Thymus (tissue), 11 donors: ENCODE measurements at regions not wholly inside any gene's neighbourhood (a gene's known extent, or its start where the extent isn't known, plus 50 kb on each side); places are given as distances from the start of the nearest gene placed in this dataset.

ENCODE experiments used
- DNase-seq, 9 donors: peaks; one replicate each; pipeline ENCODE4 v3.0.0-alpha.2; 2013; ENCODE audit warnings: low spot score in 9 of 9, low read depth in 6 of 9, missing footprints in 1 of 9
- H3K27ac ChIP-seq, 2 donors: one replicate each; pipeline ENCODE4 v1.5.1; 2013; ENCODE audit warnings: control low read depth in 1 of 2, low read depth in 1 of 2, low read length in 1 of 2, mild to moderate bottlenecking in 1 of 2, moderate library complexity in 1 of 2
- H3K27me3 ChIP-seq, 2 donors: one replicate each; pipeline ENCODE4 v1.5.1; 2013; ENCODE audit warnings: low read length in 1 of 2; ENCODE audit not compliant: control insufficient read depth in 2 of 2, insufficient read depth in 1 of 2
- H3K36me3 ChIP-seq, 2 donors: one replicate each; pipeline ENCODE4 v1.5.1; 2013; ENCODE audit warnings: low read length in 1 of 2, mild to moderate bottlenecking in 1 of 2, moderate library complexity in 1 of 2; ENCODE audit not compliant: control insufficient read depth in 2 of 2, insufficient read depth in 2 of 2
- H3K4me1 ChIP-seq, 2 donors: one replicate each; pipeline ENCODE4 v1.5.1; 2013; ENCODE audit warnings: low read length in 2 of 2; ENCODE audit not compliant: control insufficient read depth in 2 of 2, insufficient read depth in 2 of 2
- H3K4me3 ChIP-seq, 2 donors: one replicate each; pipeline ENCODE4 v1.5.1; 2013; ENCODE audit warnings: low read length in 2 of 2, control low read depth in 1 of 2, mild to moderate bottlenecking in 1 of 2
- H3K9me3 ChIP-seq, 2 donors: one replicate each; pipeline ENCODE4 v1.5.1; 2013; ENCODE audit warnings: low read length in 1 of 2, mild to moderate bottlenecking in 1 of 2; ENCODE audit not compliant: control insufficient read depth in 2 of 2, insufficient read depth in 1 of 2
- WGBS: extraction: QIAGEN DNeasy Blood & Tissue Kit; methylation state at CpG from one replicate; pipeline ENCODE4 v1.1.7; 2013; 5-methylcytosine and 5-hydroxymethylcytosine counted together
- donor health status: healthy.

DNA sequence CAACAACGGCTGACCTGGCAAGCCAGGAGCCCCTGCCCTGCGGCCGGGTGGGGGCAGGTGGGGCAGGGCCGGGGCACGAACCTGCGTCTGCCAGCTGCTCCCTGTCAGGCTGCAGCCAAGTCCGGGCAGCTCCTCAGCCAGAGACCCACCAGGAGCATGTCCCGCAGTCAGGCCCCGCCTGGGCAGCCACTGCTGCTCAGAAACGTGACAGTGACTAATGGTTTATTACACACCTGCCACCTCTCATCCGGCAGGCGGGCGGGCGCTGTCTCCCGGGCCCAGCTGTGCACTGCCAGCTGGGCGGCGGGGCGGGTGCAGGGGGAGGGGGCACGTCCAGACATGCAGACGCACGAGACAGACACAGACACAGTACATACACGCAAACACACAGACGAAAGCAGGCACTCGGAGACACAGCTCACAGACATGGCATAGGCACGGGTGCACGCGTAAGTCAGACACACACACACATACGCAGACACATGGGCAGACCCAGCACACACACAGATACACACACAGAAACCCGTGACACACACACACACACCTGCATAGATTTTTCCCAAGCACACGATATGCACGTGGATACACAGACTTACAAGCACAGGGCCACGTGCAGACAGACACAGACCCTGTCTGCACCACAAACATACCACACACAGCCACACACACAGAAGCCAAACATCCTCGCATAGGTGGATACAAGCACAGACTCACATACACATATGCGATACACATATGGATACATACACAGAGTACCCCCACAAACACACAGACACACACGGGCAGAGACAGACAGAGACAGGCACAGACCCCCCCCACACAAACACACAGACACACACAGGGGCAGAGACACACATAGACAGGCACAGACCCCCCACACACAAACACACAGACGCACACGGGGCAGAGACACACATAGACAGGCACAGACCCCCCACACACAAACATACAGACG lies 248.3 kb upstream of the CIBAR2 start:
- no peak overlapping the region for H3K4me3 ChIP-seq
- H3K36me3 ChIP-seq = no peaks in the 10 kb centered on the region
- H3K4me1 ChIP-seq = peaks cover 9 to 20% of the 10 kb centered on the region in 2 donors
- peak; percentile 48 to 87 (median 67) for DNase-seq
- peaks cover 2 to 44% of the 10 kb centered on the region in 2 donors for H3K27me3 ChIP-seq
- H3K27ac ChIP-seq = no peak overlapping the region
- WGBS = 36% methylated on average over 38 of the region's 38 CpGs
- peaks cover 0 to 6% of the 10 kb centered on the region in 2 donors for H3K9me3 ChIP-seq

DNA sequence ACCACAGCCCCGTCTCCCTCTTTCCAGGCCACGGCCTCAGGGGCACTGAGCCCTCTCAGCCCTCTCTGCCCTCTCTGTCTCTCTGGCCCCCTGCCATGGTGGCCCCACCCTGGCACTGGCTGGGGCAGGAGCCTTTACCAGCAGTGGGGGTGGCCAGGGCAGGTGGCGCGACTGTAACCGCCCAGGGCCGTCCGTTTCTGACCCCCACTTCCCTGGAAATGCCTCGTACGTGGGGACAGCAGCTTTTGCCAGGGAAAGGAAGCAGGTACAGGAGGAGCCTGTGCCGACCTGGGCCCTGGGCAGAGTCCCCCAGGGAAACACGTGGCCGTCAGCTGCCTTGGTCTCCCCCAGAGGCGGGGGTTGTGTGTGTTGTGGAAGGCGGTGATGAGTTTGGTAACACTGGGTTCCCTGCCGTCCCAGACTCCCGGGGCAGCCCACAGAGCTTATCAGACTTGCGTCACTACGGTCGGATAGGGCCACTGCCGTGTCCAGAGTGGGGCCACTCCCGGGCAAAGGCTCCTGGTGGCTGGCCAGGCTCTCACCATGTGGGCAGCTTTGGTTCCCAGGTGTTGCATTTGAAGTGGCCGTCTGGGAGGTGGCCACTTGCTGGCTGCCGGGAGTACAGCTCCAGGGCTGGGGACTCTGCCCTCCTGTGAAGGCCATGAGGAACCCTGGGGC lies 249.3 kb upstream of the CIBAR2 start:
- Histone ChIP-seq H3K4me3 (no peak overlapping the region), H3K36me3 (no peaks in the 10 kb centered on the region), H3K27me3 (peaks cover 2 to 50% of the 10 kb centered on the region in 2 donors), H3K9me3 (peaks cover 0 to 6% of the 10 kb centered on the region in 2 donors), H3K4me1 (peaks cover 9 to 22% of the 10 kb centered on the region in 2 donors), H3K27ac (no peak overlapping the region)
- WGBS = 96% methylated on average over 23 of the region's 23 CpGs
- no peak for DNase-seq

DNA sequence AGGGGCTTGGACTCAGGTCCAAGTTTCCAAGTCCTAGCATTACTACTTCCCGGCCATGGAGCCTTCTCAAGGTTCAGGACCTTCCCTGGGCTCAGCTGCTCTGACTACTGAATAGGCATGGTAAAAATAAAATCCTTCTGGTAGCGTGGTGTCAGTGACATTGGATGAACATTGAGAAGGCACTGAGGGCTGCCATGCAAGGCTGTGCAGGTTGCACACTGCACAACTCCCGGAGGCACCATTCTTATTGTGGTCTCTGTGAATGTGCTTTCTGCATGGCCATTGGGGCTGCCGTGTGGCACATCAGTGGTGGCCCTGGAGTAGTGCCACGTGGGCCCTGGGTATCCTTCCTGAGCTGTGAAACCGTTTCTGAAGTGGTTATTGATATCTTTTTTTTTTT lies 250.2 kb upstream of the CIBAR2 start:
- peaks cover 9 to 25% of the 10 kb centered on the region in 2 donors for H3K4me1 ChIP-seq
- no peak for DNase-seq
- no peak overlapping the region for H3K27ac ChIP-seq
- H3K36me3 ChIP-seq = no peaks in the 10 kb centered on the region
- peaks cover 2 to 49% of the 10 kb centered on the region in 2 donors for H3K27me3 ChIP-seq
- no peak overlapping the region for H3K4me3 ChIP-seq
- H3K9me3 ChIP-seq = peaks cover 0 to 6% of the 10 kb centered on the region in 2 donors
- WGBS = 93% methylated on average over 6 of the region's 6 CpGs

DNA sequence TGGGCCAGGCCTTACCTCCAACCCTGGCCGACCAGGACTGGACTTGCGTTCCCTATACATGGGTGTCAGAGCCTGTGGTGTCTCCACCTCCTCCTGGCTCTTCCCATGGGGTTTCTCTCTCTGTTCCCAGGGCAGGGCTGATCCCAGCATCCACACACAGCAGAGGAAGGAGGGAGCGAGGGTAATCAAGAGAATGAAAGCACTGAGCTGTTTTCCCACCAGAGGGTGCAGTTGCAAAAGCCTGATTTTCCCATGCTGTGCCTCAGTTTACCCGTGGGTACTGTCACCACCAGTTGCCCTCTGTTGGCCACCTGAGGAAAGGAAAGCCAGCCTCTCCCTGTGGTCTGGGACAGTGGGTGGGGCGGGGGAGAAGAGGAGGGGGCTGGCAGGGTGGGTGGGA lies 249.7 kb upstream of the GSE1 start:
- Histone ChIP-seq H3K36me3 (no peaks in the 10 kb centered on the region), H3K27ac (no peak overlapping the region), H3K27me3 (peaks cover 2 to 53% of the 10 kb centered on the region in 2 donors), H3K4me1 (peaks cover 9 to 25% of the 10 kb centered on the region in 2 donors), H3K9me3 (peaks cover 0 to 6% of the 10 kb centered on the region in 2 donors), H3K4me3 (no peak overlapping the region)
- 97% methylated on average over 5 of the region's 5 CpGs for WGBS
- no peak for DNase-seq

DNA sequence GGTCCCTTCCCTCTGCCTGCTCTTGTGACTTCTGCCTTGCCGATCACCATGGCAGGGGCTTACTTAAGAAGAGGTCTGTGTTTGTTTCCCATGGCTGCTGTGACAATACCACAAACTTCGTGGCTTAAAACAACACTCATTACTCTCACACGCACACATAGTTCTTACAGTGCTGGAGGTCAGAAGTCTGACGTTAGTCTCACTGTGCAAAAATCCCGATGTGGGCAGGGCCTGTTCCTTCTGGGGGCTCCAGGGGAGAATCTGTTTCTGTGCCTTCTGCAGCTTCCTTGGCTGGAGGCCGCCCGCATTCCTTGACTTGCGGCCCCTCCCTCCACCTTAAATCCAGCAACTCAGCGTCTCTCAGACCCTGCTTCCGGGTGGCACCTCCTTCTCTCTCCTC lies 249.2 kb upstream of the GSE1 start:
- H3K4me3 ChIP-seq = no peak overlapping the region
- H3K4me1 ChIP-seq = peaks cover 9 to 25% of the 10 kb centered on the region in 2 donors
- DNase-seq = no peak
- H3K27me3 ChIP-seq = peaks cover 2 to 56% of the 10 kb centered on the region in 2 donors
- WGBS = 81% methylated on average over 10 of the region's 10 CpGs
- no peak overlapping the region for H3K27ac ChIP-seq
- peaks cover 0 to 6% of the 10 kb centered on the region in 2 donors for H3K9me3 ChIP-seq
- no peaks in the 10 kb centered on the region for H3K36me3 ChIP-seq

DNA sequence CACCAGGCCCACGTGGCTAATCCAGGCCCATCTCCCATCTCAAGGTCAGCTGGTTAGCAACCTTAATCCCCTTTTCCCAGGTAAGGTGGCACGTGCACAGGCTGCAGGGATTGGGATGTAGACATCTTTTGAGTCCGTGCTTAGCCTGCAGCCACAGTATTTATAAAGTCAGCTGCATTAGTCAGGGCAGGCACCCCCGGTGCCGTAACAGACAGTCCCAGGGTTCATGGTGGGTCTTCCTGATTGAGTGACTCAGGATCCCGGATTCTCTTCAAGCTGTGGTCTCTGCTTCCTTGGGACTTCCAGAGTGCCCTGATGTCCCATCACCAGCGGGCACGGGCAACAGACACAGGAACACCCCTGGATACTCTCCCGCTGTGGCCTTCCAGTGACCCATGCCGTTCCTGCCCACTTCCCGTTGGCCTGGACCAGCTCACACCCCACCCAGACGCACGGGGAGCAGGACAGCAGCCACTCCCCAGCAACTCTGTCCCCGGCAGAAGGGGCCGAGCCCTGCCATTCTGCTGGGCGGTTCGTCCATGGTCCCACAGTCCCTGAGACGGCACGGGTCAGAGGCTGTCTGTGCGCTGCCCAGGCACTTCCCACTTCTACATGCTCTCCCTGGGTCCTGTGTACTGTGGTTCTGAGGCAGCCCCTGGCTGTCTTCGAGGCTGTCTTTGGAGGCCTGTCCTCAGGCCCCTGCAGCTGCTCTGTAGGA lies 248.6 kb upstream of the GSE1 start:
- Histone ChIP-seq H3K4me1 (peaks cover 9 to 23% of the 10 kb centered on the region in 2 donors), H3K36me3 (no peaks in the 10 kb centered on the region), H3K27me3 (peaks cover 0 to 55% of the 10 kb centered on the region in 2 donors), H3K9me3 (peaks cover 0 to 6% of the 10 kb centered on the region in 2 donors), H3K27ac (no peak overlapping the region), H3K4me3 (no peak overlapping the region)
- WGBS = 91% methylated on average over 21 of the region's 21 CpGs
- DNase-seq = no peak

DNA sequence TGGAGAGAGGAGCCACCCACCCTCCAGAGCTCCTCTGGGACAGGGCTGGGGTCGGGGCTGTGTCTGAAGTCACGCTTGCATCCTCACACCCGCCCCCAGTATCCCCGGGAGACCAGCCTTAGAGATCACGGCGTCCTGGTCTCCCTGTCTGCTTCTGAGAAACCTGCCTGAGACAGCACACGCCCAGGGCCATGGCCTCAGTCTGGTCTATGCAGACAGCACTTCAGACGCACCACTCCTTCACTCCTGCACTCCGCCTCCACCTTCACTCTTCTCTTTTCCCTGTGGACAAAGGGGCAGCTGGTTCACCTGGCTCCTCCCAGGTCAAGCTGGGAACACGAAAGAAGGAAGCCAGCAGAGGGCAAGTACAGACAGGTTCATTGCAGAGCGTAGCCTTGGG lies 248.0 kb upstream of the GSE1 start:
- Histone ChIP-seq H3K27me3 (peaks cover 0 to 57% of the 10 kb centered on the region in 2 donors), H3K4me1 (peaks cover 7 to 20% of the 10 kb centered on the region in 2 donors), H3K27ac (no peak overlapping the region), H3K4me3 (no peak overlapping the region), H3K36me3 (no peaks in the 10 kb centered on the region), H3K9me3 (peaks cover 0 to 6% of the 10 kb centered on the region in 2 donors)
- 91% methylated on average over 11 of the region's 11 CpGs for WGBS
- no peak for DNase-seq

DNA sequence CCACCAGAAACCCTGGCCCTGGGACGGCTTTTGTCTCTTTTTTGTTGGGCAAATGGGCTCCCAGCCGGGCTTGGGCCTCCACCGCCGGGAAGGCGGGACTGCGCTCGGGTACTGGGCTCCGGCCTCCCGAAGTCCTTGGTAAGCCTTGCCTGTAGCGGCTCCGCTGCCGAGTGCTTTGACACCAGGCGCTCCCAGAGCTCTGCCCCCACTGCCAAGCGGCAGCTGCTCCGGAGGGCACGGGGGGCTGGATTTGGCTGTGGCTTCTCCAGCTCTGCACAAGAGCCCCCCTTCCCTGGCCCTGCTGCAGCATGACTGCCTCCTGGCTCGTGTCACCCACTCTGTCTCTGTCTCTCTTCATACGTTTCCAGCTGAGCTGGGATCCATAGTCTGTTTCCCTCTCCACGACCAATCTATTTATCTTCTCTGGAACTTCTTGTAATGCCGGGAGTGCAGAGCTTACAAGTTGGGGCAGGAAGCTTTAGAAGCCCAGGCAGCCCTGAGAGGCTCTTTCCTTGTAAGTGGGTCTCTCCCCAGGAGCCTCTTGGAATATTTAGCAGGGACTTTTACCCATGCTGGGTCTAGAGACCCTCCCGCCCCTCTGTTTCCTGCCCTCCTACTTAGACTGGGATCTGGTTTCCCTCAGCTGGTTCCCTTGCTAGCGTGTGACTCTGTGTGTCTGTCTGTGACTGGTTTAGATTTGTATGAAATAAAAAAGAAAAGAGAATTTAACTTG lies 246.9 kb upstream of the GSE1 start:
- no peak overlapping the region for H3K4me3 ChIP-seq
- H3K4me1 ChIP-seq = peaks cover 0 to 11% of the 10 kb centered on the region in 2 donors
- peak overlapping the region in 1 of 2 donors; percentile 37 for H3K27ac ChIP-seq
- WGBS = 90% methylated on average over 22 of the region's 22 CpGs
- H3K36me3 ChIP-seq = no peaks in the 10 kb centered on the region
- peaks cover 0 to 6% of the 10 kb centered on the region in 2 donors for H3K9me3 ChIP-seq
- H3K27me3 ChIP-seq = peaks cover 0 to 57% of the 10 kb centered on the region in 2 donors
- no peak for DNase-seq
